ENCODE measurements at regions not wholly inside any gene's neighbourhood (a gene's known extent, or its start where the extent isn't known, plus 50 kb on each side); places are given as distances from the start of the nearest gene placed in this dataset.

GRCh38 chr14:96706893-96707292 lies 90.3 kb upstream of the VRK1 start:
- no peak overlapping the region for H3K9ac ChIP-seq (ENCODE audit: control insufficient read depth, extremely low read depth, insufficient read depth, low read length)
- no peaks in the 10 kb centered on the region for H3K27me3 ChIP-seq (ENCODE audit: control insufficient read depth, extremely low read depth, insufficient read depth, low read length)
- H3K27ac ChIP-seq (ENCODE audit: control insufficient read depth, insufficient read depth, low read length) = no peak overlapping the region
- no peaks in the 10 kb centered on the region for H3K9me3 ChIP-seq (ENCODE audit: control insufficient read depth, low read depth, low read length)
- no peak overlapping the region for H3K4me3 ChIP-seq (ENCODE audit: control insufficient read depth in 2 of 3, extremely low read depth in 1 of 3, insufficient read depth in 2 of 3, low read depth in 1 of 3, low read length in 3 of 3)
- no peak overlapping the region for H3K4me2 ChIP-seq (ENCODE audit: control insufficient read depth, extremely low read depth, insufficient read depth, low read depth, low read length)
- DNase-seq (ENCODE audit: low read depth, low spot score) (no peak), FAIRE-seq (no peak)
- dilution Hi-C loops (cut with MboI; ENCODE audit: extremely low pct_ligation_motif_present, low sequenced_read_pairs) = no loop called here
- no peaks in the 10 kb centered on the region for H4K20me1 ChIP-seq (ENCODE audit: control insufficient read depth, extremely low read depth, insufficient read depth, low read length)
- no peaks in the 10 kb centered on the region for H3K9me1 ChIP-seq (ENCODE audit: control insufficient read depth, extremely low read depth, insufficient read depth, low read length)
- no peaks in the 10 kb centered on the region for H3K36me3 ChIP-seq (ENCODE audit: control insufficient read depth in 2 of 2, extremely low read depth in 1 of 2, insufficient read depth in 2 of 2, low read length in 2 of 2)
- no peaks in the 10 kb centered on the region for H3K4me1 ChIP-seq (ENCODE audit: control insufficient read depth, extremely low read depth, insufficient read depth, low read length)
- TF ChIP-seq EZH2 (IDR thresholded peaks at IDR 0.05; ENCODE audit: low read length) (no peak), CTCF (optimal IDR thresholded peaks at IDR 0.05 in 1 of 3, IDR thresholded peaks at IDR 0.05 in 1 of 3, conservative IDR thresholded peaks at IDR 0.05 in 1 of 3; ENCODE audit: extremely low read depth in 1 of 3, insufficient read depth in 2 of 3, low read length in 3 of 3) (no peak)
- H2AFZ ChIP-seq (ENCODE audit: control insufficient read depth, low read length) = no peak overlapping the region
- no peaks in the 10 kb centered on the region for H3K79me2 ChIP-seq (ENCODE audit: control insufficient read depth, insufficient read depth, low read length)

- no peaks in the 10 kb centered on the region for H3K9me1 ChIP-seq (ENCODE audit: control insufficient read depth, extremely low read depth, insufficient read depth, low read length)
- no peaks in the 10 kb centered on the region for H3K36me3 ChIP-seq (ENCODE audit: control insufficient read depth in 2 of 2, extremely low read depth in 1 of 2, insufficient read depth in 2 of 2, low read length in 2 of 2)
- H3K4me1 ChIP-seq (ENCODE audit: control insufficient read depth, extremely low read depth, insufficient read depth, low read length) = no peaks in the 10 kb centered on the region
- no peak overlapping the region for H3K27ac ChIP-seq (ENCODE audit: control insufficient read depth, insufficient read depth, low read length)
- no peak for TF ChIP-seq EZH2 (IDR thresholded peaks at IDR 0.05; ENCODE audit: low read length)
- no peak for TF ChIP-seq CTCF (optimal IDR thresholded peaks at IDR 0.05 in 1 of 3, IDR thresholded peaks at IDR 0.05 in 1 of 3, conservative IDR thresholded peaks at IDR 0.05 in 1 of 3; ENCODE audit: extremely low read depth in 1 of 3, insufficient read depth in 2 of 3, low read length in 3 of 3)
- DNase-seq (ENCODE audit: low read depth, low spot score) (no peak), FAIRE-seq (no peak)
- H3K9ac ChIP-seq (ENCODE audit: control insufficient read depth, extremely low read depth, insufficient read depth, low read length) = no peak overlapping the region
- no peak overlapping the region for H3K4me3 ChIP-seq (ENCODE audit: control insufficient read depth in 2 of 3, extremely low read depth in 1 of 3, insufficient read depth in 2 of 3, low read depth in 1 of 3, low read length in 3 of 3)
- H3K79me2 ChIP-seq (ENCODE audit: control insufficient read depth, insufficient read depth, low read length) = no peaks in the 10 kb centered on the region
- no peak overlapping the region for H2AFZ ChIP-seq (ENCODE audit: control insufficient read depth, low read length)
- H3K9me3 ChIP-seq (ENCODE audit: control insufficient read depth, low read depth, low read length) = no peaks in the 10 kb centered on the region
- H4K20me1 ChIP-seq (ENCODE audit: control insufficient read depth, extremely low read depth, insufficient read depth, low read length) = no peaks in the 10 kb centered on the region
- dilution Hi-C loops (cut with MboI; ENCODE audit: extremely low pct_ligation_motif_present, low sequenced_read_pairs) = no loop called here
- H3K4me2 ChIP-seq (ENCODE audit: control insufficient read depth, extremely low read depth, insufficient read depth, low read depth, low read length) = no peak overlapping the region
- H3K27me3 ChIP-seq (ENCODE audit: control insufficient read depth, extremely low read depth, insufficient read depth, low read length) = no peaks in the 10 kb centered on the region
Observed at GRCh38 chr14:96710060-96710666, 87.0 kb upstream of the VRK1 start.

All from keratinocyte (primary cell).